PFSK-1 (cell line): ENCODE measurements at regions not wholly inside any gene's neighbourhood (a gene's known extent, or its start where the extent isn't known, plus 50 kb on each side); places are given as distances from the start of the nearest gene placed in this dataset.

Experiments used
- POLR2AphosphoS5 ChIP-seq: IDR thresholded peaks from 2 replicates; pipeline ENCODE4 v1.6.1; 2012; ENCODE audit warnings: low read depth, mild to moderate bottlenecking, control low read depth, low read length, moderate library complexity
- TAF1 ChIP-seq: IDR thresholded peaks from 2 replicates; pipeline ENCODE4 v1.6.1; 2012; ENCODE audit warnings: low read length, control low read depth, borderline replicate concordance; ENCODE audit not compliant: insufficient read depth

- TF ChIP-seq POLR2AphosphoS5 (no peak), TAF1 (no peak)
Observed at GRCh38 chr10:32147730-32148129, 91.5 kb upstream of the KIF5B start.
